ENCODE measurements at regions not wholly inside any gene's neighbourhood (a gene's known extent, or its start where the extent isn't known, plus 50 kb on each side); places are given as distances from the start of the nearest gene placed in this dataset.

DNA sequence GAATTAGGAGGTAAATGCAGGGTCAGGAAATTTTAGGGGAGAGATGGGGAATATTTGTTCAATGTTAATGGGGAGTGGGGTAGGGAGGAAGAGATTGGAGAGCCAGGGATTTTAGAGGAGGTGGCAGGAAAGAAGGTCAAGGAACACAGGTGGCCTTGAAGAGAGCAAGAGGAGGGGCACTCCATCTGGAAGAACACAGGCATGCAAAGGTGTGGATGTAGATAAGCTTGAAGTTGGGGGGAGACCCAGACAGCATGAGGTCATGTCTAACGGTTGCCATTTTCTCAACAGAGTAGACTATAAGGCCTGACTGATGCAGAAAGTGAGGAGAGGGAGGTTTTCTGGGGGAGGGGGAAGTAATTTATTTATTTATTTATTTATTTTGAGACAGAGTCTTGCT, 77.5 kb downstream of the MAIP1 start:
- TF ChIP-seq POLR2A (IDR thresholded peaks at IDR 0.05) (no peak), CTCF (IDR thresholded peaks at IDR 0.05) (no peak)
